ENCODE measurements at regions not wholly inside any gene's neighbourhood (a gene's known extent, or its start where the extent isn't known, plus 50 kb on each side); places are given as distances from the start of the nearest gene placed in this dataset.

DNA sequence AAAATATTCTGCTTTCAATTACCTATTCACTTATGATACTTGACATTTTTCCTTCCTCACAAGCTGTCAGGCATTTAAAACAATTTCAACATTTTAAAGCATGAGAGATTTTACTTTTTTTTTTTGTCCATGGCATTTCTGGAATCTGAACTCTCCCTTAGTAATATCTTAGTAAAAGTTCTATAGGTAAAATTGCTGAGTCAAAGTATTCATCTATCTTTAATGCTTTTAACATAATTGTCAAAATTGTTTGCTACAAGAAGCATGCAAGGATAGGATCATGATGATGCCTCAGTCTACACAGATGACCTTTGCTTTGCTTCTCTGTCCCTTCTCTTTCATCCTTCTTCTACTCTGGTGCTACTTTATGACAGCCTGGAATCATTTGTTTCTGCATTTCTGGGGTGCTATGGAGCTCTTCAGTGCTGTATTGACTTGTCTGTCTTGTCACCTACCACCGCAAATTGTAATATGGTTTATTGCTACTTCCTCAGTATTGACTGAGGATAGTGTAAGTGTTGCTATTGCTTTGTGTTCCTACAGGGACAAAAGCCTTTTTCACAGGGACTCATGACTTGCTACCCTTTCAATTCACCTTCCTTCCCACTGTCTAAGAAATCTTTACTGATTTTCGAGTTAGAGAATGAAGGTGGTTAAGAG lies 589.8 kb upstream of the ATP2B1 start:
- DNase-seq (ENCODE audit: insufficient read length): no peak
- TF ChIP-seq POLR2AphosphoS5 (IDR thresholded peaks at IDR 0.05; ENCODE audit: low read depth, low read length) (no peak), POLR2A (IDR thresholded peaks at IDR 0.05; ENCODE audit: low read depth, low read length) (no peak), TAF1 (IDR thresholded peaks at IDR 0.05; ENCODE audit: borderline replicate concordance, low read depth, low read length) (no peak)
- no peak for FAIRE-seq

DNA sequence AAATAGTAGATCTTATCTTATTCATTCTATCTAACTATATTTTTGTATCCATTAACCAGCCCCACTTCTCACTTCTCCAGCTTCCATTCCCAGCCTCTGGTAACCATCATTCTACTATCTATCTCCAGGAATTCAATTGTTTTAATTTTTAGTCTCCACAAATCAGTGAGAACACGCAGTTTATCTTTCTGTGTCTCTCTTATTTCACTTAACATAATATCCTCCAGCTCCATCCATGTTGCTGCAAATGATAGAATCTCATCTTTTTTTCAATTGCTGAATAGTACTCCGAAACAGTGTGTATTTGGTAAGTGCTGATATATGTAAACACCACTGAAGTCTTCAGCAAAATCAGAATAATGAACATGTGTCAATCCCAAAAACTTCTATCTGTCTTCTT lies 587.2 kb upstream of the ATP2B1 start:
- no peak for DNase-seq (ENCODE audit: insufficient read length)
- no peak for TF ChIP-seq POLR2AphosphoS5 (IDR thresholded peaks at IDR 0.05; ENCODE audit: low read depth, low read length)
- no peak for TF ChIP-seq TAF1 (IDR thresholded peaks at IDR 0.05; ENCODE audit: borderline replicate concordance, low read depth, low read length)
- TF ChIP-seq POLR2A (IDR thresholded peaks at IDR 0.05; ENCODE audit: low read depth, low read length): no peak
- no peak for FAIRE-seq

DNA sequence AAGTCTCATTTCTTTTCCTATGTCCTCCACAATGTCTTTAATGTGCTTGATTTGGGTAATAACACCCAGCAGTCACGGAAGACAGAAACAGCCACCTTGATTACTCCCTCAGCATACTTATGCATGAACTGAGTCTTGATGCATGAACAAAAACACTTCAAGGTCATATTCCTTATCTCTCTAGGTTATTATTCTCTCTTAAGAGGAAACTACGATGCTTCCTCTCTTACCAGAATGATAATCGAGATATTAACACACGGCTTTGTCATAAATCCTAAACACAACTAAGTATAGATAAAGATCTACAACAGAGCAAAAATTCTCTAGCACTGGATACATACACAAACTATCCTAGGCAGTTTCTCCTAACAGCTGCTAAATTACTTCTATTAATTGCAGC lies 583.5 kb upstream of the ATP2B1 start:
- FAIRE-seq: no peak
- no peak for DNase-seq (ENCODE audit: insufficient read length)
- no peak for TF ChIP-seq POLR2A (IDR thresholded peaks at IDR 0.05; ENCODE audit: low read depth, low read length)
- TF ChIP-seq POLR2AphosphoS5 (IDR thresholded peaks at IDR 0.05; ENCODE audit: low read depth, low read length): no peak
- no peak for TF ChIP-seq TAF1 (IDR thresholded peaks at IDR 0.05; ENCODE audit: borderline replicate concordance, low read depth, low read length)

DNA sequence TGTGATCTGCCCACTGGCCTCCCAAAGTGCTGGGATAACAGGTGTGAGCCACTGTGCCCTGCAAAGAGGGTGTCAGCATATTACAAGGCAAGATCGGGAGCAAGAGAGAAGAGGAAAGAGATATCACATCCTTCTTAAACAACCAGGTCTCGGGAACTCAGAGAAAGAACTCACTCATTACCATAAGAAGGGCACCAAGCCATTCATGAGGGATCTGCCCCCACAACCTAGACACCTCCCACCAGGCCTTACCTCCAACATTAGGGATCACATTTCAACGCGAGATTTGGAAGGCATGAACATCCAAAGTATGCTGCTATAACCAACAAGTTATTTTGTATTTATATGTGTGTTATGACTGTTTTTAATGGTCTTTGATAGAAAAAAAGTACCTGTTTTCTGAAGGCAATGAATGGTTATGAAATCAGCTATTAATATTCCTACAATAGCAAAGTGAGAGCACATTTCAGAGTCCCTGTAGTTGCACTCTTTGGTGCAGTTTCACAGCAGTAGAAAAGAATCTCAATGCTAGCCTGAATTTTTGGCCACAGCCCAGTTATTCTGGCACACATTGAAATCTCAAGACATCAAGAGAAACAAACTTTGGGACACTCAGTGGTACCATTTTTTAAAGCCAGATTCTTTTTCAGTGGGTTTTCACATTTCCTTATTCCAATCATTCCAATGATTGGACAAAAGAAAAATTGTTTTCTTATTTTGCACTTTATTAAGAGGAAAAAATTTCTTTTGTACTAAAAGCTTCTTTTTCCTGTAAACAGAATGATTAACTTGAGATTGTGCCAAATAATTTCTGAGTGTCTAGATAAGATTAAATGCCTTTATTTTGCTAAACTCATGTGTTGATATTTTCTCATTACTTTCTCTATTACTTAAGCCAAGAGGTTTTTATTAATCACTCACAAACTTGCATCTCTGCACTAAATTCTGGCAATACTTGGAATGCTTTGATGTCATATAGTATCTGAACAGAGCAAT lies 582.6 kb upstream of the ATP2B1 start:
- FAIRE-seq: no peak
- TF ChIP-seq TAF1 (IDR thresholded peaks at IDR 0.05; ENCODE audit: borderline replicate concordance, low read depth, low read length): no peak
- TF ChIP-seq POLR2A (IDR thresholded peaks at IDR 0.05; ENCODE audit: low read depth, low read length): no peak
- no peak for TF ChIP-seq POLR2AphosphoS5 (IDR thresholded peaks at IDR 0.05; ENCODE audit: low read depth, low read length)
- no peak for DNase-seq (ENCODE audit: insufficient read length)

DNA sequence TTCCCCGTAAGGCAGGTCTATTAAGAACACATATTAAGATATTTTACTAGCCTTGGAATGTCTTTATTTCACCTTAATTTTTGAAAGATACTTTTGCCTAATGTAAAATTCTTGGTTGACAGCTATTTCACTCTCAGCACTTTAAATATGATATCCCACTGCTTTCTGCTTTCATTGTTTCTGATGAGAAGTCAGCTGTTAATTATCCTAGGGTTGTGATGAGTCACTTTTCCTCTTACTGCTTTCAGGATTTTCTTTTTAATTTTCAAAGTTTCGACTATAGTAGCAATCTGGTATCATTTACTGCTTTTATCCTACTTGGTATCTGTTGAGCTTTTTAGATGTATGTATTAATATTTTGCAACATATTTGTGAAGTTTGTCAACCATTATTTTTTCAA lies 578.9 kb upstream of the ATP2B1 start:
- TF ChIP-seq POLR2A (IDR thresholded peaks at IDR 0.05; ENCODE audit: low read depth, low read length): no peak
- TF ChIP-seq POLR2AphosphoS5 (IDR thresholded peaks at IDR 0.05; ENCODE audit: low read depth, low read length): no peak
- no peak for TF ChIP-seq TAF1 (IDR thresholded peaks at IDR 0.05; ENCODE audit: borderline replicate concordance, low read depth, low read length)
- FAIRE-seq (no peak), DNase-seq (ENCODE audit: insufficient read length) (no peak)

DNA sequence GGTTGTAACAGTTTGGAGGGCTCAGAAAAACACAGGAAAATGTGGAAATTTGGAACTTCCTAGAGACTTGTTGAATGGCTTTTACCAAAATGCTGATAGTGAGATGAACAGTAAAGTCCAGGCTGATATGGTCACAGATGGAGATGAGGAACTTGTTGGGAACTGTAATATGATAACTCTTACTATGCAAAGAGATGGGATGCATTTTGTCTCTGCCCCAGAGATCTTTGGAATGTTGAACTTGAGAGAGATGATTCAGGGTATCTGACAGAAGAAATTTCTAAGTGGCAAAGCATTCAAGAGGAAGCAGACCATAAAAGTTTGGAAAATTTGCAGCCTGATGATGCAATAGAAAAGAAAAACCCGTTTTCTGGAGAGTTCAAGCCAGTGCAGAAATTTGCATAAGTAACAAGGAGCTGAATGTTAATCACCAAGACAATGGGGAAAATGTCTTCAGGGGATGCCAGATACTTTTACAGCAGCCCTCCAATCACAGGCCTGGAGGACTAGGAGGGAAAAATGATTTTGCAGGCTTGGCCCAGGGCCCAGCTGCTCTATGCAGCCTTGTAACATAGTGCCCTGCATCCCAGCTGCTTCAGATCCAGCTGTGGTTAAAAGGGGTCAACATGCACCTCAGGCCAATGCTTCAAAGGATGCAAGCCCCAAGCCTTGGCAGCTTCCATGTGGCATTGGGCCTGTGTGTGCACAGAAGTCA lies 572.7 kb upstream of the ATP2B1 start:
- no peak for FAIRE-seq
- no peak for TF ChIP-seq TAF1 (IDR thresholded peaks at IDR 0.05; ENCODE audit: borderline replicate concordance, low read depth, low read length)
- no peak for TF ChIP-seq POLR2AphosphoS5 (IDR thresholded peaks at IDR 0.05; ENCODE audit: low read depth, low read length)

DNA sequence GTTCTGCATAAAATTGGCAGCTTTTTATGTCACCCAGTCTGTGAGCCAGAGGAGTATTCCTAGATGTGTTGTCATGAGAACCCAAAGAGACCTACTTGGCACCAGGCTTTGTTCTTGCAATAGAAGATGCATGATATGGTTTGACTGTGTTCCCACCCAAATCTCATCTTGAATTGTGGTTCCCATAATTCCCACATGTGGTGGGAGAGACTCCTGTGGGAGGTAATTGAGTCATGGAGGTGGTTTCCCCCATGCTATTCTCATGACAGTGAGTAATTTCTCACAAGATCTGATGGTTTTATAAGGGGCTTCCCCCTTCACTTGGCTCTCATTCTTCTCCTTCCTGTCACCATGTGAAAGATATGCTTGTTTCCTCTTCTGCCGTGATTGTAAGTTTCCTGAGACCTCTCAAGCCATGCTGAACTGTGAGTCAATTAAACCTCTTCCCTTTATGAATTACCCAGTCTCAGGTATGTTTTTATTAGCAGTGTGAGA lies 572.0 kb upstream of the ATP2B1 start:
- FAIRE-seq (peak; percentile 91), DNase-seq (ENCODE audit: insufficient read length) (no peak)
- TF ChIP-seq POLR2AphosphoS5 (IDR thresholded peaks at IDR 0.05; ENCODE audit: low read depth, low read length) (no peak), POLR2A (IDR thresholded peaks at IDR 0.05; ENCODE audit: low read depth, low read length) (no peak), TAF1 (IDR thresholded peaks at IDR 0.05; ENCODE audit: borderline replicate concordance, low read depth, low read length) (no peak)

More for the DNA sequence above, 572.7 kb upstream of the ATP2B1 start:
- DNase-seq (ENCODE audit: insufficient read length): no peak

DNA sequence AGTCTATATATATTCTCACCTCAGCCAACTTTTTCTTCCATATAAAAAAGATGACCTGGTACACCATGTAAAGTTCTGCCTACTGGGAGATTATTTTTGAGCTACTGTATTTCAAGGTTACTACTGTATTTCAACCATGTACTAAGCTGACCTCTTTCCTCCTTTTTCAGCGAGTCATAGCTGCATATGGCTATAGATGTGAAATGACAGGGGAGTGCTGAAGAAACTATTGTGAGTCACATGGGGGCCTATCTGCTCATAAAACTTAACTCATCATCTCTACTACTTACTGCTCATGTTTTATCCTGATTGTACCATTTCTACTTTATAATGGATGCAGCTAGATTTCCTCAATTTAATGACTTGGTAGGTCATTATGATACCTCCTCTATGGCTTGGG lies 571.4 kb upstream of the ATP2B1 start:
- TF ChIP-seq TAF1 (IDR thresholded peaks at IDR 0.05; ENCODE audit: borderline replicate concordance, low read depth, low read length): no peak
- no peak for TF ChIP-seq POLR2AphosphoS5 (IDR thresholded peaks at IDR 0.05; ENCODE audit: low read depth, low read length)
- DNase-seq (ENCODE audit: insufficient read length): no peak
- FAIRE-seq: no peak

DNA sequence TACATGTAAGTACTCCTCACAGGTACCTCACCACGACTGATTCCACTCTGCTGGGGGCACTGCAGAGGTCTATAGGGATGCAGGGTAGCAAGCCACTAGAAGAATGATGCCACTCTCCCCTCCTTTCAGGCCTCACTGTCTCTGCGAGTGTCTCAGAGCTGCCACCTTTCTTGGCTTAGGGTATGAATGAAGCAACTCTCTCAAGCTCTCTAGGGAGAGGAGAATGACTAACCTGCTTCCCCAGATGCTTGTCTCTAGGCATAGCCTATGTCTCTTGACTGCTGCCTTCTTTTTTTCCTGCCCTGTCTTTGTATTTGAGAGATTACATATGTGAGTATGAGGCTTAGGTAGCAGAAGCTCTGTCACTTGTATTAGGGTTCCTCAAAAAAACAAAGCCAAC lies 566.5 kb upstream of the ATP2B1 start:
- TF ChIP-seq POLR2AphosphoS5 (IDR thresholded peaks at IDR 0.05; ENCODE audit: low read depth, low read length) (no peak), POLR2A (IDR thresholded peaks at IDR 0.05; ENCODE audit: low read depth, low read length) (no peak), TAF1 (IDR thresholded peaks at IDR 0.05; ENCODE audit: borderline replicate concordance, low read depth, low read length) (no peak)
- FAIRE-seq (no peak), DNase-seq (ENCODE audit: insufficient read length) (no peak)

DNA sequence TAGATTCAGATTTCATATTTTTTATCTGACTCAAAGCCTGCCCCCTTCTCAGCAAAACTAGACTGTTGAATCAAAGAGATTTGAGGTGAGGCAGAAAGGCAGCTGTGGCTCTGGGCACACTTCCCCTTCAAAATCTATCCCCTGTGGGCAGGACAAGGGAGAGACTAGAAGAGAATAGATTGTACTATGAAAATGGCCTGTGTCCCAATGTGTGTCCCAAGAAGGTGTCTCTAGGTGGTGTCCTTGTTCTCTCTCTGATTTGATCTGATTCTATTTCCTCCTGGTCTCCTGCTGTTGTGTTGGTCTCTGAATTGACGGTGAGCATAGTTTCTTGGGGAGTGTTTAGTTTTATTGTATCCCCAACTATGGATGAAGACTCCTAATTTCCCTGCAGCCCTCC lies 565.8 kb upstream of the ATP2B1 start:
- DNase-seq (ENCODE audit: insufficient read length) (no peak), FAIRE-seq (no peak)

DNA sequence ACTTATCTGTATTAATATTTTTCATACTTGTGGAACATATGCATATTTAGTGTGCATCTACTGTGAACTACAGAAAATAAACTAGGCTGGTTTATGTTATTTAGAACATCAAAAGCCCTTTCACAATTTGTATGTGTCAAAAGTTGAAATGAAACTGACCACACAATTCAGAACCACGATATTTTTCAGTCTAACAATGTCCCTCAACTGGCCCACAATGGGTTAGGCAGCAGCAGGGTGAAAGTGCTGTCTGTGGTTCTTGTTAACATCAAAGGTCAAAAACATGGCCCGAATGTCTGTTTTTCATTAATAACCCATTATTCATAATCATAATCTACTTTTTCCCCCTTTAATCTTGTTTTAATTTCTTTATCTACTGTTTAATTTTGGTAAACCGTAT lies 559.9 kb upstream of the ATP2B1 start:
- TF ChIP-seq POLR2A (IDR thresholded peaks at IDR 0.05; ENCODE audit: low read depth, low read length): no peak
- no peak for TF ChIP-seq POLR2AphosphoS5 (IDR thresholded peaks at IDR 0.05; ENCODE audit: low read depth, low read length)
- TF ChIP-seq TAF1 (IDR thresholded peaks at IDR 0.05; ENCODE audit: borderline replicate concordance, low read depth, low read length): no peak
- no peak for FAIRE-seq
- DNase-seq (ENCODE audit: insufficient read length): no peak

More for the DNA sequence above, 565.8 kb upstream of the ATP2B1 start:
- no peak for TF ChIP-seq TAF1 (IDR thresholded peaks at IDR 0.05; ENCODE audit: borderline replicate concordance, low read depth, low read length)
- TF ChIP-seq POLR2AphosphoS5 (IDR thresholded peaks at IDR 0.05; ENCODE audit: low read depth, low read length): no peak
- TF ChIP-seq POLR2A (IDR thresholded peaks at IDR 0.05; ENCODE audit: low read depth, low read length): no peak
